B cell (primary cell): ENCODE measurements at regions not wholly inside any gene's neighbourhood (a gene's known extent, or its start where the extent isn't known, plus 50 kb on each side); places are given as distances from the start of the nearest gene placed in this dataset.

ENCODE experiments used
- ATAC-seq: fragments of 200-7000 bp; cut with Tn5 transposase; one replicate; pipeline ENCODE4 v1.10.0; 2021; ENCODE audit warnings: low read depth, mild to moderate bottlenecking, moderate number of reproducible peaks, moderate library complexity
- CTCF ChIA-PET: fragments of 350-600 bp; sonication (Branson Sonifier 250); formaldehyde crosslinking; loops from one replicate; lab custom pipeline; 2021; ENCODE audit warnings: antibody characterized with exemption, inconsistent platforms; lab: Charles Lee
- POLR2A ChIA-PET: fragments of 350-600 bp; sonication (Branson Sonifier 250); formaldehyde crosslinking; loops from one replicate; lab custom pipeline; 2021; ENCODE audit warnings: antibody characterized with exemption; lab: Charles Lee
- DNase-seq: peaks from one replicate; pipeline ENCODE4 v3.0.0; 2013
- H2AFZ ChIP-seq: 2 replicates; pipeline ENCODE4 v1.6.1; 2012; ENCODE audit warnings: mild to moderate bottlenecking, low read depth, low read length; ENCODE audit not compliant: insufficient read depth, poor library complexity, severe bottlenecking
- H3K27ac ChIP-seq, 2 donors: 1 replicate in 1 of 2; 2 replicates in 1 of 2; pipeline ENCODE4 v1.5.1; 2012 to 2013; ENCODE audit warnings: low read length in 2 of 2, mild to moderate bottlenecking in 2 of 2, moderate library complexity in 1 of 2
- H3K27me3 ChIP-seq, 4 experiments: fragments of 200-600 bp in 1 of 4; sonication (generic) in 1 of 4; replicated peaks in 1 of 4; 1 replicate in 2 of 4; 2 replicates in 2 of 4; pipeline versions ENCODE4 v1.6.1 to v1.7.0; 2013 to 2016; ENCODE audit warnings: low read length in 3 of 4, mild to moderate bottlenecking in 2 of 4, mixed read lengths in 1 of 4, moderate library complexity in 1 of 4; ENCODE audit not compliant: insufficient read depth in 4 of 4, control insufficient read depth in 3 of 4; ENCODE audit errors: control extremely low read depth in 1 of 4
- H3K36me3 ChIP-seq, 2 experiments: replicated peaks in 1 of 2; 1 replicate in 1 of 2; 2 replicates in 1 of 2; pipeline versions ENCODE4 v1.6.1 to v1.7.1; 2013; ENCODE audit warnings: low read length in 1 of 2; ENCODE audit not compliant: insufficient read depth in 2 of 2, control insufficient read depth in 1 of 2; ENCODE audit errors: control extremely low read depth in 1 of 2, extremely low read depth in 1 of 2
- H3K4me1 ChIP-seq, 2 donors: fragments of 200-600 bp in 1 of 2; sonication (generic) in 1 of 2; 1 replicate in 1 of 2; 2 replicates in 1 of 2; pipeline versions ENCODE4 v1.5.1 to v1.6.1; 2013 to 2017; ENCODE audit warnings: low read length in 2 of 2; ENCODE audit not compliant: control insufficient read depth in 2 of 2, insufficient read depth in 2 of 2
- H3K4me2 ChIP-seq: replicated peaks from 2 replicates; pipeline ENCODE3; 2012; ENCODE audit warnings: mild to moderate bottlenecking, low read depth, low read length; ENCODE audit not compliant: poor library complexity, severe bottlenecking
- H3K4me3 ChIP-seq, 5 experiments: fragments of 200-600 bp in 1 of 5; sonication (generic) in 1 of 5; 1 replicate in 3 of 5; 2 replicates in 2 of 5; pipeline versions ENCODE4 v1.5.1 to v1.7.0; 2011 to 2016; ENCODE audit warnings: low read length in 4 of 5, mild to moderate bottlenecking in 4 of 5, low read depth in 2 of 5, control low read depth in 1 of 5, moderate library complexity in 1 of 5; ENCODE audit not compliant: insufficient read depth in 1 of 5; ENCODE audit errors: control extremely low read depth in 1 of 5, extremely low read depth in 1 of 5
- H3K79me2 ChIP-seq: fragments of 200-600 bp; sonication (generic); one replicate; pipeline ENCODE4 v1.6.0; 2016; ENCODE audit warnings: low read length; ENCODE audit not compliant: control insufficient read depth, insufficient read depth
- H3K9ac ChIP-seq: fragments of 200-600 bp; sonication (generic); 2 replicates; pipeline ENCODE4 v1.6.1; 2017; ENCODE audit warnings: mild to moderate bottlenecking, low read length, moderate library complexity
- H3K9me3 ChIP-seq, 3 donors: one replicate each; pipeline versions ENCODE4 v1.6.1 to v1.7.1; 2013; ENCODE audit warnings: low read length in 2 of 3; ENCODE audit not compliant: control insufficient read depth in 2 of 3, insufficient read depth in 1 of 3; ENCODE audit errors: control extremely low read depth in 1 of 3
- H4K20me1 ChIP-seq: 2 replicates; pipeline ENCODE4 v1.6.0; 2012; ENCODE audit warnings: mild to moderate bottlenecking, low read length; ENCODE audit not compliant: insufficient read depth, control insufficient read depth, poor library complexity, severe bottlenecking
- H3K27ac Mint-ChIP-seq: one replicate; pipeline ENCODE4 v1.8.0; 2021; ENCODE audit warnings: mixed read lengths
- H3K27me3 Mint-ChIP-seq: one replicate; pipeline ENCODE4 v1.8.0; 2021; ENCODE audit warnings: mixed read lengths
- H3K4me1 Mint-ChIP-seq: one replicate; pipeline ENCODE4 v1.8.0; 2021; ENCODE audit warnings: mixed read lengths
- H3K4me3 Mint-ChIP-seq: one replicate; pipeline ENCODE4 v1.8.0; 2021; ENCODE audit warnings: mixed read lengths
- H3K9me3 Mint-ChIP-seq: one replicate; pipeline ENCODE4 v1.8.0; 2022; ENCODE audit warnings: mixed read lengths; ENCODE audit not compliant: insufficient read depth
- CTCF ChIP-seq: fragments of 200-600 bp; IDR thresholded peaks from one replicate; pipeline ENCODE4 v1.8.0; 2022; ENCODE audit warnings: antibody characterized with exemption, mild to moderate bottlenecking
- EZH2 ChIP-seq: IDR thresholded peaks from 2 replicates; pipeline ENCODE4 v1.6.1; 2012; ENCODE audit warnings: borderline replicate concordance, low read depth, mild to moderate bottlenecking, moderate library complexity, low read length; ENCODE audit not compliant: insufficient read depth, poor library complexity, severe bottlenecking
- WGBS: methylation state at CpG from one replicate; pipeline ENCODE4 v1.1.5; 2013; ENCODE audit warnings: missing lambda C conversion rate; ENCODE audit not compliant: insufficient coverage; 5-methylcytosine and 5-hydroxymethylcytosine counted together
- intact Hi-C: fragments of 100-400 bp; cut with micrococcal nuclease; formaldehyde crosslinking; loops from one replicate; pipeline ENCODE4 v1.10.0; 2022

DNA sequence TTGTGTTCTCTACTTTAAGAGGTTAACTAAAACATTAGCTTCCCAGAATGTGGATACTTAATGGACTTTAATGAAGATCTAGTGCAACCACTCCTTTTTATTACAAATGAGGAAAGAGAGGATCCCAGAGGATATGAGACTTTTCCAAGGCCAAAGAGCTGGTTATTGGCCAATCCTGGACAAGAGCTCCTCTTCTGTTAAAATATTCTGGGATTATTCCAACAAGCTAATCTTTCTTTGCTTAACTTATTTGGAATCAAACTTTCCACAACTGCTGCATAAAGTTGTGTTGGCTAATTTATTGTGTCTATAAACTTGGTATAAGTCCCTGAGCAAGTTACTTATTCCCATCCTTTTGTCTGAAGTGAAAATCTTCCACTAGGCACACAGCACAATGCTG is 174.2 kb upstream of the HCCS start:
- CTCF ChIA-PET: no interaction called here
- H3K4me1 Mint-ChIP-seq: no peaks in the 10 kb centered on the region
- ATAC-seq: no peak

DNA sequence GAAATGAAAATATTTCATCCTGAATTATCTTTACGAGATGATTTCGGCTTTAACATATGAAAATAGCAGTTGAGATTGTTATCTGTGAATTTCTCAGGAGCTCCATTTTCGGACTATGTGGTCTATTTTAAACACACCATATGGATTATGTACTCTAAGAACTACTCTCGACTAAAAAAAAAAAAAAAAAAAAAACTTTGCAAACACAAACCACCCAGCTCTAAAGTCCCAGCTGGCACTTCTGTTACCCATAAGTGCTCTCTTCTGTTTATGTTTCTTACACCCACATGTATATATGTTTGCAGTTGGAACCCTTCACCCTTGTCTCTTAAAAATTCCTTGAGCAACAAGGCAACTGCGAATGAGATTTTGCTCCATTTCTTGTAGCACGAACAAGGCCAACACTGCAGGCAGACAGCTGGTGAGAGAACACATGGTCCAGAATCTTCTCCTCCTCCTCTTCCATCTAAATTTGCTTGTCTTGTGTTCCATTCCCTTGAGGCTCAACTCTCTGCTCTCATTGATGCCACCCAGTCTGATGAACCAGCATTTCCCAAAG is 172.7 kb upstream of the HCCS start:
- Mint-ChIP-seq H3K27ac (no peak overlapping the region), H3K9me3 (no peaks in the 10 kb centered on the region), H3K4me3 (no peak overlapping the region), H3K27me3 (no peaks in the 10 kb centered on the region), H3K4me1 (no peaks in the 10 kb centered on the region)
- Histone ChIP-seq H3K79me2 (no peaks in the 10 kb centered on the region), H3K9me3 (no peaks in the 10 kb centered on the region), H3K4me1 (no peaks in the 10 kb centered on the region), H4K20me1 (no peaks in the 10 kb centered on the region), H3K36me3 (no peaks in the 10 kb centered on the region), H3K27me3 (no peaks in the 10 kb centered on the region), H3K27ac (no peak overlapping the region), H2AFZ (no peak overlapping the region), H3K9ac (no peak overlapping the region), H3K4me3 (no peak overlapping the region), H3K4me2 (no peak overlapping the region)
- 100% methylated on average over 2 of the region's 6 CpGs for WGBS
- ATAC-seq: no peak
- CTCF ChIA-PET: no interaction called here
- POLR2A ChIA-PET: no interaction called here
- intact Hi-C loops: no loop called here
- DNase-seq: no peak
- no peak for TF ChIP-seq CTCF
- TF ChIP-seq EZH2: no peak

More for the DNA sequence above, 174.2 kb upstream of the HCCS start:
- POLR2A ChIA-PET: no interaction called here
- Histone ChIP-seq H3K9ac (no peak overlapping the region), H3K9me3 (no peaks in the 10 kb centered on the region), H3K27ac (no peak overlapping the region), H3K27me3 (no peaks in the 10 kb centered on the region), H3K4me3 (no peak overlapping the region), H3K4me2 (no peak overlapping the region), H3K4me1 (no peaks in the 10 kb centered on the region), H2AFZ (no peak overlapping the region), H4K20me1 (no peaks in the 10 kb centered on the region), H3K79me2 (no peaks in the 10 kb centered on the region), H3K36me3 (no peaks in the 10 kb centered on the region)
- H3K4me3 Mint-ChIP-seq: no peak overlapping the region
- H3K27ac Mint-ChIP-seq: no peak overlapping the region
- no peaks in the 10 kb centered on the region for H3K27me3 Mint-ChIP-seq
- TF ChIP-seq EZH2: no peak
- no peak for TF ChIP-seq CTCF
- no peak for DNase-seq
- no peaks in the 10 kb centered on the region for H3K9me3 Mint-ChIP-seq
- intact Hi-C loops: no loop called here
